Tibial nerve (tissue), 4 donors: ENCODE measurements at regions not wholly inside any gene's neighbourhood (a gene's known extent, or its start where the extent isn't known, plus 50 kb on each side); places are given as distances from the start of the nearest gene placed in this dataset.

Experiments
- DNase-seq, 2 donors: peaks; one replicate each; pipeline ENCODE4 v3.0.0-alpha.2; 2019; ENCODE audit warnings: low spot score in 2 of 2
- H3K27ac ChIP-seq, 4 donors: fragments of 200-600 bp; sonication (generic) in 3 of 4; one replicate each; pipeline ENCODE4 v1.5.1; 2017 to 2019; ENCODE audit warnings: mild to moderate bottlenecking in 1 of 4
- H3K27me3 ChIP-seq, 2 donors: fragments of 200-600 bp; sonication (generic) in 1 of 2; one replicate each; pipeline versions ENCODE4 v1.5.1 to v1.6.0; 2017 to 2019
- H3K36me3 ChIP-seq, 3 donors: fragments of 200-600 bp; sonication (generic); one replicate each; pipeline ENCODE4 v1.5.1; 2018 to 2019
- H3K4me1 ChIP-seq, 4 donors: fragments of 200-600 bp; sonication (generic) in 3 of 4; one replicate each; pipeline ENCODE4 v1.5.1; 2017 to 2019
- H3K4me3 ChIP-seq, 4 donors: fragments of 200-600 bp; sonication (generic) in 3 of 4; one replicate each; pipeline ENCODE4 v1.5.1; 2017 to 2019; ENCODE audit warnings: mild to moderate bottlenecking in 1 of 4, moderate library complexity in 1 of 4
- H3K9me3 ChIP-seq, 4 donors: fragments of 200-600 bp; sonication (generic) in 3 of 4; one replicate each; pipeline ENCODE4 v1.5.1; 2017 to 2019
- EP300 ChIP-seq, 2 donors: sonication (generic); formaldehyde crosslinking; IDR thresholded peaks; one replicate each; pipeline ENCODE4 v1.6.1; 2017; ENCODE audit warnings: antibody characterized with exemption in 2 of 2, mild to moderate bottlenecking in 1 of 2
- POLR2A ChIP-seq, 2 donors: fragments of 450-650 bp; IDR thresholded peaks; one replicate each; pipeline ENCODE4 v1.6.1; 2017; ENCODE audit warnings: antibody characterized with exemption in 2 of 2, mild to moderate bottlenecking in 2 of 2, moderate library complexity in 2 of 2
- WGBS, 2 donors: methylation state at CpG; one replicate each; pipeline ENCODE4 v1.1.5; 2018; 5-methylcytosine and 5-hydroxymethylcytosine counted together
- TF ChIP-seq, protein P1 (sequence below), 5 experiments: fragments of 200-600 bp in 3 of 5; fragments of 450-650 bp in 2 of 5; sonication (generic) in 3 of 5; IDR thresholded peaks; one replicate each; pipeline ENCODE4 v1.5.1; 2016 to 2019; ENCODE audit warnings: antibody characterized with exemption in 5 of 5, mild to moderate bottlenecking in 3 of 5, moderate library complexity in 2 of 5

DNA sequence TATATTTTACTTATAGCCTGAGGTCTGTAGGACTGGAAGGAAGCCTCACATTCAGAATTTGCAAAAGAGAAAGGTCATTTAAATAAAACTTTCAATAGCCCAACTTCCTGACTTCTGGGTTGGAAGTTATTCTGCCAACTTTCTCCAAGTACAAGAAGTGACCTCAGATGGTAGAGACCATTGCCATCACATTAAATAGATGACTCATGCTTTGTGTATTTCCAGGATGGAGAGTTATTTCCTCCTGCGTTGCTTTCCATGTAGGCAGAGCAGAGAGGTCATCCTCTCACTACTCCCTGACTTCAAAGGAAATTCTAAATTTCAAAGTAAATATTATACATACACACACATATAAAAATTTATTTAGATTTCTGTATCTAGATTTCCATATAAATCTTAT is 73.0 kb upstream of the NR3C2 start:
- no peaks in the 10 kb centered on the region for H3K4me1 ChIP-seq
- WGBS, 2 donors, result 21% methylated on average over 1 of the region's 1 CpG
- no peaks in the 10 kb centered on the region for H3K27me3 ChIP-seq
- no peak overlapping the region for H3K4me3 ChIP-seq
- H3K27ac ChIP-seq, result no peak overlapping the region
- H3K9me3 ChIP-seq, result peaks cover 0 to 16% (median 0%) of the 10 kb centered on the region in 4 donors
- H3K36me3 ChIP-seq, result no peaks in the 10 kb centered on the region
- TF ChIP-seq POLR2A (IDR thresholded peaks at IDR 0.05) (no peak), EP300 (IDR thresholded peaks at IDR 0.05) (peak in 1 of 2 donors; percentile 42)
- TF ChIP-seq, protein P1, sequence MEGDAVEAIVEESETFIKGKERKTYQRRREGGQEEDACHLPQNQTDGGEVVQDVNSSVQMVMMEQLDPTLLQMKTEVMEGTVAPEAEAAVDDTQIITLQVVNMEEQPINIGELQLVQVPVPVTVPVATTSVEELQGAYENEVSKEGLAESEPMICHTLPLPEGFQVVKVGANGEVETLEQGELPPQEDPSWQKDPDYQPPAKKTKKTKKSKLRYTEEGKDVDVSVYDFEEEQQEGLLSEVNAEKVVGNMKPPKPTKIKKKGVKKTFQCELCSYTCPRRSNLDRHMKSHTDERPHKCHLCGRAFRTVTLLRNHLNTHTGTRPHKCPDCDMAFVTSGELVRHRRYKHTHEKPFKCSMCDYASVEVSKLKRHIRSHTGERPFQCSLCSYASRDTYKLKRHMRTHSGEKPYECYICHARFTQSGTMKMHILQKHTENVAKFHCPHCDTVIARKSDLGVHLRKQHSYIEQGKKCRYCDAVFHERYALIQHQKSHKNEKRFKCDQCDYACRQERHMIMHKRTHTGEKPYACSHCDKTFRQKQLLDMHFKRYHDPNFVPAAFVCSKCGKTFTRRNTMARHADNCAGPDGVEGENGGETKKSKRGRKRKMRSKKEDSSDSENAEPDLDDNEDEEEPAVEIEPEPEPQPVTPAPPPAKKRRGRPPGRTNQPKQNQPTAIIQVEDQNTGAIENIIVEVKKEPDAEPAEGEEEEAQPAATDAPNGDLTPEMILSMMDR (IDR thresholded peaks at IDR 0.05), result no peak
- DNase-seq, result no peak

DNA sequence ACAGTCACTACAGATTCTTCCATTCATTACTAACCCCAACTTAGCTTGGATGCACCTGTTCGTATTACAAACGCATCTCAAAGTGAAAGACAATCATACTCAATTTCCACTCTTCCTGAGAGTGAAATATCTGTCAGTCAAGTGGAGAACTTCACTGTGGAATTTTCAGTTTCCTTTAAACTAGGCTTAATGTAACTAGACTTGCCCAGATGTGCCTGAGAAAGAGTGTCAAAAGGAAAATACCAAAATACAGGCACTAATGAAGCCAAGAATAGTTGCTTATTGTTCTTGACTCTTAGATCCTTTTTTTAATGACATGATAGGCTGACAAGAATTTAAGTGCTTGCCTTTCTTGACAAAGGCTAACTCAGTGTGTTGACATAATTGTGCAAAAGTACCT is 72.4 kb upstream of the NR3C2 start:
- WGBS, 2 donors, result 82 to 85% methylated on average over 2 of the region's 2 CpGs
- Histone ChIP-seq H3K4me1 (no peaks in the 10 kb centered on the region), H3K4me3 (no peak overlapping the region), H3K36me3 (no peaks in the 10 kb centered on the region), H3K27ac (peak overlapping the region in 1 of 4 donors; percentile 11), H3K9me3 (peaks cover 0 to 11% (median 0%) of the 10 kb centered on the region in 4 donors), H3K27me3 (no peaks in the 10 kb centered on the region)
- TF ChIP-seq POLR2A (IDR thresholded peaks at IDR 0.05) (no peak), EP300 (IDR thresholded peaks at IDR 0.05) (no peak)
- no peak for DNase-seq

DNA sequence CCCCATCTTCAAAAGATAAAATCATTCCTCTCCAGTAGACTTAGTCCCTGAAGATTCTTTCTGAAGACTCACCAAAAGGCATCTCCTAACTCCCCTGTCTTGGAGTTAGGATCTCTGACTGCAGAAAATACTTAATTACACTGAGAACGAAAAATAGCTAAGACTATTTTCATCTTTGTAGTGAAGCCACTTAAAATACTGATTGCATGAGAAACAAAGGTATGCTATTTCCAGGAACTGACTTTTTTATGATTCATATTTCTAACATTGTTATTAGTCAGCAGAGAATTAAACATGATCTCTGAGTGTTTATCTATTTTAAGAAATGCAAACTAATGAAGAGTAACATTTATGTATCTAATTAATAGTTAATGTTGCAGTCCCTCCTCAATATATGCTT is 71.8 kb upstream of the NR3C2 start:
- H3K4me1 ChIP-seq, result no peaks in the 10 kb centered on the region
- no peaks in the 10 kb centered on the region for H3K36me3 ChIP-seq
- H3K27ac ChIP-seq, result no peak overlapping the region
- no peak overlapping the region for H3K4me3 ChIP-seq
- H3K27me3 ChIP-seq, result no peaks in the 10 kb centered on the region
- no peak for DNase-seq
- whole genome bisulfite sequencing, 2 donors, result 50 to 60% methylated on average over 1 of the region's 1 CpG
- no peak for TF ChIP-seq EP300 (IDR thresholded peaks at IDR 0.05)
- TF ChIP-seq, protein P1 (IDR thresholded peaks at IDR 0.05), result no peak
- no peak for TF ChIP-seq POLR2A (IDR thresholded peaks at IDR 0.05)
- peaks cover 0 to 9% (median 0%) of the 10 kb centered on the region in 4 donors for H3K9me3 ChIP-seq

DNA sequence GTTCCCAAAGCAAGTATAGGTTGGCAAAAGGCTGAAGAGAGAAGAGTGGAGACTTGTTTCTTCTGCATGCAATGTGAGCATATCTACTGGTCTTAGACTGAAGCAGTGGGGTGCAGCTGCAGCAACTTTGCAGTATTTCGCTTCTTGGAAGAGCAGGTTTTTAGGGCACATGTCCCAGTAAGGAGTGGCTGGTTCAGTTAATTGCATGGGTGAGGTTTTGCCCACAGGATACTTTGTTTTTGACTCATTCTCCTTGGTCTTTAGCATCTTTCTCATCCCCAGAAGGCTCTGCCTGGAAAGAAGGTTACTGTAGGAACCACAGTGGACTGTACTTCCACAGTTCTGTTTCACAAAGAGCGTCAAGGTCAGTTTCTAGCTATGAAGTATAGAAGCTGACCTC is 68.0 kb upstream of the NR3C2 start:
- Histone ChIP-seq H3K36me3 (no peaks in the 10 kb centered on the region), H3K9me3 (no peaks in the 10 kb centered on the region), H3K27ac (no peak overlapping the region), H3K27me3 (no peaks in the 10 kb centered on the region), H3K4me1 (no peaks in the 10 kb centered on the region), H3K4me3 (no peak overlapping the region)
- TF ChIP-seq, protein P1 (IDR thresholded peaks at IDR 0.05), result no peak
- TF ChIP-seq POLR2A (IDR thresholded peaks at IDR 0.05) (no peak), EP300 (IDR thresholded peaks at IDR 0.05) (no peak)
- 92 to 95% methylated on average over 2 of the region's 2 CpGs for WGBS, 2 donors
- no peak for DNase-seq

DNA sequence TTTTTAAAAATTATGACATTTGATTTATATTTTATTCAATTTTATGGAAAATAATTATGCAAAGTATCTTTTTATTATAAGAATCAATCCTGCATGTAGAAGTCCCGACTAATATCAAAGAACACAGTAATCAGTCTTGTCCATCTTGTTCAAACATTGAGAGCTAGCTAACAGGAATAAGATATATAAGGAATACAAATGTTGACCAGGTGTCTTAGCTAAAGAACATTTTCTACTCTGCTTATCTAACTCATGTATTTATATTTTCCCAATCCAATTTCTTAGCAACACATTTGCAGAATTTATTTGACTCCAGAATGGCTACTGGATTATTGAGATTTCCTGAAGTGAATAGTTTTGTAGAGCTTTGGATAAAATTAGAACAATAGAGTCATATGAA is 61.5 kb upstream of the NR3C2 start:
- Histone ChIP-seq H3K4me3 (no peak overlapping the region), H3K27me3 (no peaks in the 10 kb centered on the region), H3K4me1 (no peaks in the 10 kb centered on the region), H3K36me3 (no peaks in the 10 kb centered on the region), H3K9me3 (no peaks in the 10 kb centered on the region), H3K27ac (no peak overlapping the region)
- 42 to 86% methylated on average over 1 of the region's 1 CpG for WGBS, 2 donors
- no peak for DNase-seq
- no peak for TF ChIP-seq EP300 (IDR thresholded peaks at IDR 0.05)
- no peak for TF ChIP-seq POLR2A (IDR thresholded peaks at IDR 0.05)
- TF ChIP-seq, protein P1 (IDR thresholded peaks at IDR 0.05), result no peak

DNA sequence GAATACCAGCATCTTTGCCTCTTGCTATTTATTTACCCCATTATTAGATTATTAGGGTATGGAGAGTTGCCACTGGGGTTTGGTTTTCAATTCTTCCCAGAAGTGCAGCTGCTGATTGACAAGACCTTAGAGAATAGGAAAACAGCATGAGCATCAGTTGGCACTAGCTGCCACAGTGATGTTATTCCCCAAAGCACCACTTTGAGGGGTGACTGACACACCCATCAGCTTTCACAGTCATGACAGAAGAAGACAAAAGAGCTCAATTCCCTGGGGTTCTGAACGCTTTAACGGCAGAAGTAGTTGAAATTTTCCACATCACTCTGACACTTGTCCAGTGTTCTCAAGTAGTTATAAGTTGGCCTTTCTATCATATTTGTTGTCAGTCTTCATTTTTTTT is 55.0 kb upstream of the NR3C2 start:
- no peaks in the 10 kb centered on the region for H3K9me3 ChIP-seq
- no peaks in the 10 kb centered on the region for H3K36me3 ChIP-seq
- H3K4me3 ChIP-seq, result no peak overlapping the region
- no peaks in the 10 kb centered on the region for H3K27me3 ChIP-seq
- TF ChIP-seq, protein P1 (IDR thresholded peaks at IDR 0.05), result no peak
- TF ChIP-seq EP300 (IDR thresholded peaks at IDR 0.05) (no peak), POLR2A (IDR thresholded peaks at IDR 0.05) (no peak)
- no peak overlapping the region for H3K27ac ChIP-seq
- no peaks in the 10 kb centered on the region for H3K4me1 ChIP-seq
- WGBS, 2 donors, result 60 to 69% methylated on average over 2 of the region's 2 CpGs
- no peak for DNase-seq
